Uterus (tissue), 2 donors: ENCODE measurements at regions not wholly inside any gene's neighbourhood (a gene's known extent, or its start where the extent isn't known, plus 50 kb on each side); places are given as distances from the start of the nearest gene placed in this dataset.

Experiments
- CTCF ChIP-seq, 4 experiments: fragments of 200-600 bp in 2 of 4; fragments of 450-650 bp in 2 of 4; sonication (generic) in 2 of 4; IDR thresholded peaks; one replicate each; pipeline ENCODE4 v1.5.1; 2016 to 2019; ENCODE audit warnings: antibody characterized with exemption in 4 of 4, mild to moderate bottlenecking in 2 of 4, moderate library complexity in 1 of 4
- POLR2A ChIP-seq, 2 donors: fragments of 450-650 bp; IDR thresholded peaks; one replicate each; pipeline ENCODE4 v1.6.1; 2016; ENCODE audit warnings: antibody characterized with exemption in 2 of 2, mild to moderate bottlenecking in 1 of 2, moderate library complexity in 1 of 2

GRCh38 chr13:40016953-40017660 is 361.6 kb downstream of the COG6 start:
- TF ChIP-seq CTCF (IDR thresholded peaks at IDR 0.05) = no peak
- no peak for TF ChIP-seq POLR2A (IDR thresholded peaks at IDR 0.05)
